Omental fat pad (tissue), 3 donors: ENCODE measurements at regions not wholly inside any gene's neighbourhood (a gene's known extent, or its start where the extent isn't known, plus 50 kb on each side); places are given as distances from the start of the nearest gene placed in this dataset.
A peak's percentile ranks its signal among the peaks of the same experiment; 100 is the strongest.

Experiments
- ATAC-seq: fragments of 150-250 bp; one replicate; pipeline ENCODE4 v1.9.1; 2016; ENCODE audit warnings: mild to moderate bottlenecking, moderate library complexity; ENCODE audit not compliant: low FRiP score
- DNase-seq: peaks from one replicate; pipeline ENCODE4 v3.0.0-alpha.2; 2019; ENCODE audit warnings: low spot score
- CTCF ChIP-seq, 3 donors: fragments of 450-650 bp; IDR thresholded peaks; one replicate each; pipeline ENCODE4 v1.5.1; 2016 to 2017; ENCODE audit warnings: antibody characterized with exemption in 3 of 3, mild to moderate bottlenecking in 3 of 3, moderate library complexity in 2 of 3

DNA sequence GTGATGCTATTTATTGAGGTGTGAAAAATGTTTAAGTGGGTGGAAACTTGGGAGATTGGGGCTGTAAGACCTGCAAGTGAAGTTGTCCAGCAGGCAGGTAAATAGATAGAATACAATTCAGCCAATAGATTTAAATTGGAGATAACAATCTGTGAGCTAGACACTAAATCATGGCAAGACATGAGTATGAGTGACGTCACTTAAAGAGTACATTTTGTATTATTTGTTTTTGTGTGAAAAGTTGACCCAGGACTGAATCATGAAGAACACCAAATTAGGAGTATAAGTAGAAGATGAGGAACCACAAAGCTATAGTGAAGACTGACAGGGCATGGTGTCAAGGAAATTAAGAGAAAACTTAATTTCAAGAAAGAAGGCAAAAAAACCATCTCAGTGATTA is 249.1 kb upstream of the SEMA3C start:
- DNase-seq (no peak), ATAC-seq (no peak)
- TF ChIP-seq CTCF (IDR thresholded peaks at IDR 0.05), result no peak

DNA sequence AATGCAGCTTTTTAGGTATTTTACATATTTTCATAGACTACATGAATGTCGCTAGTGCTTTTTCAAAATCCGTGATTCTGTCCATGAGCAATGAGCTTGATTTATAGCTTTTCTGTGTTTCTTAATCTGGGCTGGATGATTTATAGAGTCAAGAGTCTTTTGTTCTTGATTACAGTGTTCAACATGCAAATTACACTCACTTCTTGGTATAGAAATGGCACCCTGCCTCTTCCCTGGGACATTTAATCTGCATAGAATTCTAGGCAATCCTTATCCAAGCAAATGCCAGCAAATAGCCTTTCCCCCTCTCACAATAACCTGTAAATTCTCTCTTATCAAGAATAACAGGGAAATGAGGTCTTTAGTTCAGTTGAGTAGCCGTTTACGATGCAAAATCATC is 246.2 kb upstream of the SEMA3C start:
- no peak for TF ChIP-seq CTCF (IDR thresholded peaks at IDR 0.05)
- ATAC-seq, result no peak
- DNase-seq, result no peak

- no peak for TF ChIP-seq CTCF (IDR thresholded peaks at IDR 0.05)
- ATAC-seq (no peak), DNase-seq (no peak)
These were observed 244.1 kb upstream of the SEMA3C start for GRCh38 chr7:81162771-81163525.

- DNase-seq, result no peak
- ATAC-seq, result peak; percentile 33
- no peak for TF ChIP-seq CTCF (IDR thresholded peaks at IDR 0.05)
These were observed 243.4 kb upstream of the SEMA3C start for GRCh38 chr7:81162234-81162633.

DNA sequence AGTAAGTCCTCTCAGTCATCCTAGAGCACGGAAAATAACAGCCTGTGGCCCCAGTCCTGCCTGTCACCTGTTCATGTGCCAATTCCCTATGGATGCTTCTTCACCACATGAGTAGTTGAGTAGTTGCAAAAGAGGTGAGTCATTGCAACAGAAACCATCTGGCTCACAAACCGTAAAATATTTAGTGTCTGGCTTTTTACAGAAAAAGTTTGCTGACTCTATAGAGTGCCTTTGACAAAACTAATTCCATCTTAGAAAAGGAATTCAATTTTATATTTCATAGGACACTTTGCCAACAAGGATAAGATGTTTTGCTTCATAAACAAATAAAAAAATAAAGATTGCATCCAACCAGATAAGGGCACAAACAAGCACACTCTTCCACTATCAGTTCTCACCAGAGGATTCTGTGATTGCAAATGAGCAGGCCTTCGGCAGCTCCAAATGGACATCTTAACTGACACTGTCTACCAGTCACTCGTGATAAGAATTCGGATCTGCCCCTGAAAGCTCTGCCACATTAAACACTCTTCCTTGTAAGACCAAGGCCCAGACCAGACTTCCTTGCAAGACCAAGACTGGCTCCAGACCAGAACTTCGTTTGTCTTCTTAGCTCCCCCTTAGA is 242.7 kb upstream of the SEMA3C start:
- TF ChIP-seq CTCF (IDR thresholded peaks at IDR 0.05), result no peak

DNA sequence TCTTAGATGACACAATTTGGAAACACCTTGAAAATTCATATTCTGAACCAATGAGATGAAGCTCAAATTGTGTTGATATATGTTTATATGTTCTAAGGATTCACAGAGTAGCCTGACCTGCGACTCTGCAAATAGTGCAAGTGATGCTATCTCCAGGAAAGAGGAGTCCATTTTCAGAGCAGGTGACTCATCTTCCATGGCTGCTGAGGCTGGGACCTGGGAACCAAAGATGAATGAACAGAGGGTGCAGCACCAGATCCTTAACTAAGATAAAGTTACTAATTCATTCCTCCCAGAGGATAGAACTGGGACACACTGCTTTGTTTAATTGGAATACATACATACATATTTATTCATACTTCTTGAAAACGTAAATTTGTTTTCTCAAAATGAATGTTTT is 240.6 kb upstream of the SEMA3C start:
- TF ChIP-seq CTCF (IDR thresholded peaks at IDR 0.05), result no peak
- no peak for ATAC-seq
- no peak for DNase-seq

More for the DNA sequence above, 242.7 kb upstream of the SEMA3C start:
- ATAC-seq (peak; percentile 88), DNase-seq (no peak)

DNA sequence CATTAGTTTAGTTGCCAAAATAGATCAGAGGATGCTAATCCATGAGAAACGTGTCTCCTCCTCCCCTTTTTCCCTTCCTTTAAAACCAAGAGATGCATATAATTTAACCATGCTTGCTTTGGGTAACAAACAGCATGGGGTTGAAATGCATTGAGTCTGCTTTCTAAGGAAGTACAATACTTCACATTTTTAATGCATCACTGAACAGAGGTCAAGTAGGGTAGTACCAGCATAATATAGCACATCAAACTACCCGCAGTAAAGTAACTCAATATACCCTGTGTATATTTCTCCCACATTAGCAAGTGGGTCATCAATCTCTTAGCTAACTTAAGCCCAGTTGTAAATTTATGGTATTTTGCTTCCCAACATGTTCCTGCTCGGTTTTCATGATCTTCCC is 239.3 kb upstream of the SEMA3C start:
- DNase-seq (no peak), ATAC-seq (no peak)
- no peak for TF ChIP-seq CTCF (IDR thresholded peaks at IDR 0.05)
